GM21825 (cell line): ENCODE measurements at regions not wholly inside any gene's neighbourhood (a gene's known extent, or its start where the extent isn't known, plus 50 kb on each side); places are given as distances from the start of the nearest gene placed in this dataset.
"Not testable (repeated sequence)": the region's sequence is repeated elsewhere in the genome, so short reads cannot be mapped to it uniquely, and the experiment has no call there.

ENCODE experiments used
- ATAC-seq: cut with Tn5 transposase; IDR thresholded peaks from one replicate; pipeline ENCODE4 v1.9.1; 2021; ENCODE audit warnings: mild to moderate bottlenecking, moderate library complexity; ENCODE audit not compliant: unreplicated experiment

DNA sequence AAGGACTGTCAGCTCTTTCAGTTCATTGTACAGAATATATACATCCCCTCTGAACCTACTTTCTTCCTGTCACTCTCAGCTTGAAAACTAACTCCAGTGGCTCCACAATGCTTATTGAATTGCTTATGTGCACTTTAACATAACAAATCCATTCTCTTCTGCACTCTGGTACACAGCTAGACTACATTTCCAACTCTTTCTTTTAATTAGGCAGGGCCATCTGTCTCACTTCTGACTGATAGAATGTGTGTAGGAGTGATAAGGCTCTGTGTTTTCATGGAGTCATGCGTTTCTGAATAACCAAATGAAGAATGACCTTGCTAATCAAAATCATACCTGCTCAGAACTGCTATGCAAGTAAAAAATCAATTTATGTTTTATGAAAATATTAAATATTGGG lies 278.5 kb upstream of the CCDC179 start:
- no peak for ATAC-seq

DNA sequence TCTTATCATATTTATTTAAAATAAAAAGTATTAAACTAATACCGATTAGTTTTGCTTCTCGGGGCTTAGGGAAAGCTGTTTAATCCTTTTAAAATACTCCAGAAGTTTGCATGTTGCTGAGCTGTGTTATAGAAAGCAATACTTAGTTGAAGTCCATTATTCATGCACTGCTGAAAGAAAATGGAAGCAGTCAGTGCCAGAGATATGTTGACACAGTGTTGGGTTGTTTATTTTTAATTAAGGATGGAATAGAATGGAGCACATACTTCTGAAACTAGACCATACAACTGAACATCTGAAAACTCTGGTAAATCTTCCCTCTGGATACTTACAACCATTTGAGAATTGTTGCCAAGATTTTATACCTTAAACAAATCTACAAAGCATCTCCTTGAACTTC lies 282.7 kb upstream of the CCDC179 start:
- no peak for ATAC-seq

DNA sequence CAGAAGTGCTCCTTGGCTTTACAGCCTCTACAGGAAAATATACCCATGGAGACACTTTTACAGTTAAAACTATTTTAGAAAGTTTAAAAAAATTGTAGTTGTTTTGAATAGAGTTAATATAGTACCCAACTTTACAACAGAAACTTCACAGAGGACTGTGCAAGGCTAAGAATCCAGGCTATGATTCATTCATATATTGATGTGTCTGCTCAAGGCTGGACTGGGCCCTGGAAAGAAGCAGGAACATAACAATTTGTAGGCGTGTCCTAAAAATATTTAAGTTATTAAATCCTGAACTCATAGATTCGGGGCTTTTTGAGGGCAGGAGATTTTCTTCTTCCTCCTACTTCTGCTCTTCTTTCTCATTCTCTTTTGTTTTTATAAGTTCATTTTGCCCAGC lies 291.5 kb upstream of the CCDC179 start:
- ATAC-seq = no peak

DNA sequence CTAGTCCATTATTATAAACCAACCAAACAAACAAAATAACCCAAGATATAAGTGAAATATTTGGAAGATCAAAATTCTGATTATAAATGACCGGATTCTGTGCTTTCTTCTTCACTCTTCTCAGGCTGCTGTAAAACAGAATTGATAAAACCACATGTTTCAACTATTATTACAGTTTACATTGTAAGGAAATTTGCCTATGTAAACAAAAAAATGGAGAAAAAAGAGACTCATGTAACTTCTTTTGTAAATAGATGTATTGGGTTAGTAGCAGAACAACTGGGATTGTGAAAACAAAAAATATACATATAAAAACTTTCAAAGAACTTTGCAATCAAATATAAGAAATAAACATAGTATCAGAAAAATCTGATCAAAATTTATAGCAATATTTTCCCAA lies 295.2 kb upstream of the CCDC179 start:
- no peak for ATAC-seq

DNA sequence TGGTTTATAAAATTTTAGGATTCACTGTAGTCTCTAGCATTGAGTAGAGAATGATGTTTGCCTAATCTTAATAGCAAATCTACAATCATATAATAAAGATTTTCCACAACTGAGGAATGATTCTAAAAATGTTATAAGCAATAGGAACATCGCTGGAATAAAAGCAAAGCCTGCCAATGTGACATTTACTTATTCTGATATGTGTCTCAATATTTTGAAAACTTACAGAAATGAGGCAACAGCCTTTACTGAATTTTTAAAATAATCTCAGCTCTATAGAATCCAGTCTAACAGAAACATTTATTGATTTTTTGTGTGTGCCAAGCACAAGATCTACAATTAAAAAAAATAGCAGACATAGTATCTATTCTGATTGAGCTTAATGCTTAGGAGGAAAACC lies 303.7 kb upstream of the CCDC179 start:
- no peak for ATAC-seq

DNA sequence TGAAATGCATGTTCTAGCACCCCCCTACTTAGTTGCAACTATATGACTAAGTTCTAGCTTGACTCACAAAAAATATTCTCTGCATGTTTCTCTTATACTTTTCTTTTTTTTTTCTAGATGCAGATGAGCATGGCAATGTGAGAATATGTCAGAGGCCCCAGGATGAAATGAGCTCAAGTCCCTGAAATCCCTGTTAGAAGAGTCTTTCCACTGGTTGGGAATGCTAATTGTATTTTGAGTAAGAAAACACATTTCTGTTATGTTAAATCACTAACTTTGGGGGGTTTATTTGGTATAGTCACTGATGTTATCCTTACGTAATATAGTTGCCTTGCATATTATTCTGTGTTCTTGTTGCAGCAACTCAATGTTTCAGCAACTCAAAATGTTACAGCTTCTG lies 306.1 kb upstream of the CCDC179 start:
- ATAC-seq = no peak

DNA sequence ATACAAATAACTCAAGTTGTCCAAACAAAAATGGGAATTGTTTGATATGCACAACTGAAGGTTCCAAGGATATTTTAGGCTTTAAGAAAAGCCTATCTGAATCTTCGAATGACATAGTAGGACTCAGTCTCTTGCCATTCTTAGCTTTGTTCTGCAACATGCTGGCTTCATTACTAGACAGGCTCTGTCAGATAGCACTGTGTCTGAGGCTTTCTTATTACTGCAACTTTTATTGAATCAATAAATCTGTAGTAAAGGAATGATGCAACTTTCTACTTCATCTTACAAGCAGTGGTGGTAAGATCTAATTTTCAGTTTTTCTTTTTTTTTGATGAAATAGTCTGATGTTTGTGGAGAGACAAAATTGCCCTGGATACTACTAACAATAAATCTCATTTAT lies 319.3 kb upstream of the CCDC179 start:
- ATAC-seq = no peak

DNA sequence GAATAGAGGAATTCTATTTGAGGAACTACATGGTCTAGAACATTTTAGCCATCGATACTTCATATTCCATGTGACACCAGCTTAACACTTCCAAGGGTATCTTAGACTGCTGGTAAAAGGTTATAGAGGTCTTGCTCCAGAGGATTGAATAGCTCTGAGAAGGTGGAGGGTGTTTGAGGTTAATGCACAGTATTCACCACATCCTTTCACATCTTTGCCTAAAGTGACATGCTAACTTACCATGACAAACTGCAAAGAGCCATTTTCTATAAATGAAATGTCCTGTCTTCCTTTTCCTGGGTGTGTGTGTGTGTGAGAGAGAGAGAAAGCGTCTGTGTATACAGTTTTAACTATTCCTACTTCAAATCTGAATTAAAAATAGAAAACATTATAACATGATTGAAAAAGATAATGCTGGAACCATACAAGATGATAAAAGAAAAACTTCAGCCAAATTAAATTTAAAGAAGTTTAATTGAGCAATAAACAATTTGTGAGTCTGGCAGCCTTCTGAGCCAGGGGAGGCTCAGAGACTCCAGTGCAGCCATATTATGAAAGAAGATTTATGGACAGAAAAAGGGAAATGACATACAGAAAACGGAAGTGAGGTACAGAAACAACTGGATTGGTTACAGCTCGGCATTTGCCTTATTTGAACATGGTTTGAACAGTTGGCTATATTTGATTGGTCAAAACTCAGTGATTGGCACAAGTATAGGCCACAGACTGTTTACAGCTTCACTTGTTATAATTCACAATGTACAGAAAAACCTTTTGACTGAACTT lies 320.9 kb upstream of the CCDC179 start:
- no peak for ATAC-seq

DNA sequence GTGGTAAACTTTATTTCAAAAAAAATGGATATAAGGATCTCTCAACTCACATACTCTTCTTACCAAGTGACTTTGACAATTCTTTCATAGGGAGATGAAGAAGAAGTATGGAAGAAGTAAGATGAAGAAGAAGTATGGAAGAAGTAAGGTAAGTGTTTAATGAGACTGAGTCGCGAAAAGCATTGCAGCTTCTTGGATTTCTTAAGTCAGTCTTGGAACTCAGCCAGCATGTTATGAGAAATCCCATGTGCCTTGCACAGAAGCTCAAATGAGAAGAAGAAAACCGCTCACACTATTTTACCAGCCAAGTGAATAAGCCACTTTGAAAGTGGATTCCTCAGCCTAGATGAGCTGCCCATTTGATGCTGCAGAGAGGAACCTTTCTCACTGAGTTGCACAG lies 332.0 kb upstream of the CCDC179 start:
- no peak for ATAC-seq

DNA sequence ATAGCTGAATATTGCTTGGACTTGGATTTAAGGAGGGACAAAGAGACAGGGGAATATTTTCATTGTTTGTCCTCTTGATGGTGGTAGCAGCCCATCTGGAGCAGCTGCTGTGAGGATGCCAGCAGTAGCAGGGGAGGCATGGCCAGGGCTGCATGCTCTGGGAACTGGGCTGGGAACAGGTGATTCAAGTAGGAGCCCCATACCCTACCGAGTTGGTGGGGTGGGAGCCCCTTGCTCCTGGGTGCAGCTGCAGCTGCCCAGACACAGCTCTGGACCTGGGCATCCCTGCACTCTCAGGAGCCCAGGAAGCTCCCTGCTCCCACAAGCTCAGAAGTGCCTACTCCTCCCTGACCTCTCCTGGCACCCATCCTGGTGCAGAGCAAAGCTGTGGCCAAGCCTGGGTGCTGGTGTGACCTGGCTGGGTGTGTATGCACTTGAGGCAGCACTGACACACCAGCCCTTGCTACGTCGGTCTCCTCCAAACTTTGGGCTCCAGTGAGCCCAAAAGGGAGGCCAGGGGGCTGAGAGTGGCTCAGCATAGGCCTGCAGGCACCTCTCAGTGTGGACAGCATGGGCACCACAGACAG lies 341.8 kb upstream of the CCDC179 start:
- no peak for ATAC-seq

DNA sequence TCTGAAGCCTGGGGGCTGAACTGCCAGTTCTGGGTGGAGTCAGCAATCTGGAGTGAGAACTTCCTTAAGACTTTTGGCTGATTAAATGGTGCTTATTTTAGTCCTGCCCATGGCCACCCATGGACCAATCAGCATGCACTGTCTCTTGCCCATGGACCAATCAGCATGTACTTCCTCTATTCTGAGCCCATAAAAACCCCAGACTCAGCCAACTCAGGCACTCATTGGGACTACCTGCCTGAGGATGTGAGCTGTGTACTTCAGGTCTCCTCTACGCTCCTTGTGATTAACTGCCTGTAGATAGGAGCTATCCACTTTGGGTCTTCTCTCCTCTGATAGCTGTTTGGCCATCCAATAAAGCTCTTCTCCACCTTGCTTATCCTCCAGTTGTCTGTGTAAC lies 342.3 kb upstream of the CCDC179 start:
- no peak for ATAC-seq

DNA sequence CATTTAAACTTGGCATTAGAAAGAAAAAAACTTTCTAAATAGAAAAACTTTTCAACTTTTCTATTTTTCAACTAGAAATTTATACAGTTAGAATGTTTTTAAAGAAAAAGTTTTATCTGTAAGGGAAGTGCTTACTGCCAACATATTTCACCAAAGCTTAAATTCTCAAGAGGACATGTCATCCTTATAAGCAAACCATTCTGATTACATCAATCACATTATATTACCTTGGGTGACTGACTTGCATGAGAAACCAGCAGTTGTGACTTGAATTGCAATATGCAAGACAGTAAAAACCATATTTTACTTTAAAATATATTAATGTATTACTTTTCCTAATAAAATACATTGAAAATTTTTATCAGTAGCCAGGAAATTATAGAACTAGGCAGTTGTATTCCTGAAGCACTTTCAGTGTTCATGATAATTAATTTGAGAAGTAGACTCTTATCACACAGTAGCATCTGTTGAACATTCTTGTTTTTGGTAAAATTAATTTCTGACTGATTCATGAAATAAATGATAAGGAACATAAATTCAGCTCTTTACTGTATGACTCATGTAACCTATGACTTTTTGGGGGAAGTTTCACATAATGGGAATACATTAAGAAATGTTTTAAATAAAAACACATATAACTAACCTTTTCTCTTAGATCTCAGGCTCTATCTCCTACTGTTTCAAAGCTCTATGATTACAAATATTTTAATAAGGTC lies 345.0 kb upstream of the CCDC179 start:
- ATAC-seq = no peak

DNA sequence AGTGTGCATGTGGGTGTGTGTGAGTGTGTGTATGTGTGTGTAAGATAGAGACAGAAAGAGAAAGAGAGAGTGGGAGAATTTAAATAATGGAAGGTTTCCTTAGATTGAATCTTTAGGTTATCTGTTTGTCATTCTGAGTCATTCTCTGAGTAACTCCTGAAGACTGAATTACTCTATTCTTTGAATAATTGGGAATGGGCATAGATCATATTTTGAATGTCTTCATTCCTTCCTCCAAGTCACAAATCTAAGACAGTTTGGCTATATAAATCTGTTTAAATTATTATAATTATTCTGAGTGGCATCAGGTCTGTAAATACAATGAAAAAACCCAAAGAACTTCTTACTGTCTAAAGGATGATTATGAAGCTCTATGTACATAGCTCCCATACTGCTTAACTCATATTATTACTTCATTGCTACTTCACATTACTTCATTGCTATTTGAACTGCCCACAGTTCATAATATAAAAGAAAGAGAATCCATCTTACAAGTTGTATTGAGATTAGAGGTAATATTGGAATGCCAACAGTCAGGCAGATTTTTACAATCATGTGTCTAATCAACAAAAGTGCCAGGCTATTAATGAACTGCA lies 346.6 kb upstream of the CCDC179 start:
- no peak for ATAC-seq

DNA sequence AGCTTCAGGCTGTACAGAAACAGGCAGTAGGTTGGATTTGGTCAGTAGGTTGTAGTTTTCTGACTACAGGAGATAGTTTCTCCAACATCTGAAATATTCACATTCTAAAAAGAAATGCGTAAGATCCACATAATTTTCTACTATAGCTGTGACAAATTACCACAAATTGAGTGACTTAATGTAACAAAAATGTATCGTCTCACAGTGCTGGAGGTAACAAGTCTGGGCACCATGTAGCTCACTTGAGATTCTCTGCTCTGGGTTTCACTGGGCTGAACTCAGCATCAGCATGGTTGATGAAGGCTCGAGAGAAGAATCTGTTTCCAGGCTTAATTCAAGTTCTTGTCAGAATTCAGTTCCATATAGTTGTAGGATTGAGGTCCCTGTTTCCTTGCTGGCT lies 350.9 kb upstream of the CCDC179 start:
- ATAC-seq = no peak

DNA sequence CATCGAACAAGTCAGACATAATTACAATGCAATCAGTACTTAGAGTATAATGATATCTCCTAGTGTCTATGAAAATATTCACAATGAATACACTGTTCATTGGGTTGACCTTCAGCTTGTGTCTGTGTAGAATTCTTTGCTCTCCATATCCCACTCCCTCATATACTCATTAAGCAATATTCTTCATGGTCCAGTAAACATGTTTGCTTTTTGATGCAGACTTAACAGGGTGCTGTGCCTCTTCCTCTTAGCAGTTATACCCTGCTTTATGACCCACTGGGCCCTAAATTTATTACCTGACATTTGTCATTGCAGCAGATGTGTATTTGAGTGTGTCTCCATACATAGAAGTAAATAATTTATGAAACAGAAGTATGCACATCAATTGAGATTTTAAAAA lies 352.5 kb upstream of the CCDC179 start:
- no peak for ATAC-seq

DNA sequence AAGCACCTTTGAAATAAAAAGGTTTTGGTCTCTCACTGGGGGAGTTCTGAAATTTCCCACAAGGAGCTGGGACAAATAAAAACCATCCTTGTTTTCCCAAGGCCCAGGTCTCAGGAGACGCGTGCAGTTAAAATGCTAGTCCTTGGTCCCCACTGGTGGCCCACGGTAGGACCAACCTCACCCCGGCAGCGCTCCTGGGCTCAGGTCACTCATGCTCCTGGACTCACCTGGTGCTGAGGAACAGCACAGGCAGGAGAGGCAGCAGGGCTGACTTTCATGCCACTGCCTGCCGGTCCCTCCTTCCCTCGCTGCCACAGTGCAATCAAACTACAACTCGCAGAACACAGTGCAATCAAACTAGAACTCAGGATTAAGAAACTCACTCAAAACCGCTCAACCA lies 356.8 kb upstream of the CCDC179 start:
- no peak for ATAC-seq

DNA sequence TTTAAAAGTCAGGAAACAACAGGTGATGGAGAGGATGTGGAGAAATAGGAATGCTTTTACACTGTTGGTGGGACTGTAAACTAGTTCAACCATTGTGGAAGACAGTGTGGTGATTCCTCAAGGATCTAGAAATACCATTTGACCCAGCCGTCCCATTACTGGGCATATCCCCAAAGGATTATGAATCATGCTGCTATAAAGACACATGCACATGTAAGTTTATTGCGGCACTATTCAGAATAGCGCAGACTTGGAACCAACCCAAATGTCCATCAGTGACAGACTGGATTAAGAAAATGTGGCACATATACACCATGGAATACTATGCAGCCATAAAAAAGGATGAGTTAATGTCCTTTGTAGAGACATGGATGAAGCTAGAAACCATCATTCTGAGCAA lies 359.8 kb upstream of the CCDC179 start:
- not testable (repeated sequence) for ATAC-seq

DNA sequence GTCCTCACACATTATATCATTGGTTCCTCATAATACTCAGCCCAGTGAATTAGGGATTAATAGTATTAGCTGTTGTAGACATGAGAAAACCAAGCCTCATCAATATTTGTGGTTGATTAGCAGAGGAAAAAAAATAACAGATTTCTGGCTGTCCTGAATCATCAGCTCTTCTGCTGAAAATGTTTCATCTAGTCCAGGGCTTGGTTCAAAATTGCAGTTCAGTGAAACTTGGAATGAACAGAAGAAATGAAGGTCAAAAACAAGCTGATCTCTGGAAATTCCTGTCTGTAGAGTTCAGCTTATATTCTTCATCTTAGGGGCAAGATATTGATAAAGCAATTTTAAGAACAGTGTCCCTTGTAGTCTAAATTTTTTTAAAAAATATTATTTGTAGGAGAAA lies 361.1 kb upstream of the CCDC179 start:
- ATAC-seq = no peak

DNA sequence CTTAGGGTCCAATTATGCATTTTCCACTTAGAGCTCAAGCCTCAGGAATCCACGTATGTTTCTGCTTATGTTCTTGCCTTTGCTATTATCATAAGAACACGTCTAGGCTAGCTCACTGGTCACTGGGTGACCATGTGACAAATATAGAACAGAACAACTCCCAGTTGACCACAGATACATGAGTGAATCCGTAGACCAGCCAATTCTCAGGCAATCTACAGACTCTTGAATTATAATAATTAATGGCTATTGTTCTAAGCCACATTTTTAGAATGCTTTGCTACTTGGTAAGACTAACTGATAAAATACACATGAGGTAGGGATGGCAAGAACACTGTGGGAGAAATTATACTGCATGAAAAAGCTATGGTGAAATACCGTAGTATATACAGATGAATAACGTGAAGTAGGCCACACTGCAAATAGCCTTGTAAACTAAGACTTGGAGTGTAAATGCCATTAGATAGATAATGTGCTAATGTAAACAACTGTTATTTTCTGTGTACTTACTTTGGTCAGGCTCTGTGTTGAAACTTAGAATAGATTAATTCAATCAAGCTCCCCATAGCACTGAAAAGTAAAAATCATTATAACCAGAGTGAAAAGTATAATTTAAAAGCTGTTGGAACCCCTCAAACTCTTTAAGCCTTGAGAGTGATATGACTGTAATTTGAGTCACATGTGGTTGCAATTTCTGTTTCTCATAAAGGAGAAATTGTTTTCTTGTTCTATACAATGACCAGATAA lies 366.2 kb upstream of the CCDC179 start:
- no peak for ATAC-seq

DNA sequence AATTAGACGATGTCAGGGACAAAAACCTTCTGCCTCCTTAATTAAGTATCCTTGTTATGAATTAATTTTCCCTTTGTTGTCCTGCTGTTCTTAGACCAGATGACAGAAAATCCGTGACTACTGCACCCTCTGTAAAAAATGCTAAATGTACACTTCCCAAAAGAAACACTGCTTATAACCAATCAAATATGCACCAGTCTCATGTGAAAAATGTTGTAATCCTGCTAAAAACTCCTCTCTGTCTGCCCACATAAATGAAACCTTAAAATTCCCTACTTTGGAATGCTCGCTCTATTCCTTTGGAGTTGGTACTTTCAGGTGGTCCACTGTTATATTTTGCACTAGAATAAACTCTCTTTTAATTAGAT lies 366.8 kb upstream of the CCDC179 start:
- ATAC-seq = no peak

DNA sequence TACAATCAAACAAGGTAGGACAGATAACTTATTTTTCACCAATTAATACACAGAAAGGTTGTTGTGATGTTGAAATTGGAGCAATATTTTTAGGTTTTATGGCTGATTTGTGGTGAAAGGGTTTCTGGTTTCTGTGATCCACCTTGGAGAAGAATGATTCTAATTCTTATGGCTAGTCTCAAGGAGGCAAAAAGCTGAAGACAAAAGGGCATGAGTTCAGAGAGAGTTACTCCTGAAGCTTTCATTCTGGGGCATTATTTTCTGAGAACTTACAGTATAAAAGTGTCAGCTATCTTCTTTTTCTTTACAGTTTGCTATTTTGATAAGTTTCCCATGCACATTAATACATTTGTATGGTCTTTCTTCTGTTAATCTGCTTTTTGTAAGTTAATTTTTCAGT lies 372.4 kb upstream of the CCDC179 start:
- ATAC-seq = no peak
